ENCODE measurements at regions not wholly inside any gene's neighbourhood (a gene's known extent, or its start where the extent isn't known, plus 50 kb on each side); places are given as distances from the start of the nearest gene placed in this dataset.

DNA sequence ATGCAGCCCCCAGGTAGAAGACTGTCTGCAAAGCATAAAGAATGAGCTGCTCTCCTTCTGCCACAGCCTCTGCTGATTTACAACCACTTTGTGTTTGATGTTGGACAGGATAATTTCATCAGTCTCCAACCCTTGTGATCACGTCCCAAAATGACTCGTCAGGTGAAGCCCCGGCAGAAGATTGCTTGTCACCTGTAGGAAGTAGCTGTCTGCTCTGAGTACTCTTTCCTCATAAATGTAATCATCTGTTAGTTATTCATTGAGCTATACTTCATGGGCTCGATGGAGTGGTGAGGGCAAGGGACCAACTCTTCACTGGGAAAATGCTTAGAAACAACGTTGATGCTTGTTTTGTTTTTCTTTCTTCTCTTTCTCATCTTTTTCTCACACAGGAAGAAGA lies 290.9 kb upstream of the SP8 start:
- CTCF ChIA-PET: no interaction called here
- POLR2A ChIA-PET: no interaction called here

DNA sequence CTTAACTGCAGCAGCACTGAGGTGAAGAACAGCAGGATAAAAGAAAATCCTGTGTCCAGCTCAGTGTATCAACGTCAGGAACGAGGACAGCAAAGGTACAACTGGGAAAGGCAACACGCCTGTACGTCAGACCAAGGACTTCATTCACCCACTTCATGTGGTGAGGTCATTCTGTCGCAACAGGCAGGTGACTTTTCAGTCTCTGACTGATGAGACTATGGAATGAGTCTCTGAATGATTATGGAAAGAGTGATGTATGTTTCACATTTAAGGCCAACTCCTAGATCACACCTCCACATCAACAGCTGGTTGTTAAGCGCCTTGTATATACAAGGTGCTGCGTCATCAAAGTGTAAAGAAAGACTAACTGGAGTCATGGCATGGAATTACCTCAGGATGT lies 297.6 kb upstream of the SP8 start:
- POLR2A ChIA-PET: no interaction called here
- CTCF ChIA-PET: no interaction called here

DNA sequence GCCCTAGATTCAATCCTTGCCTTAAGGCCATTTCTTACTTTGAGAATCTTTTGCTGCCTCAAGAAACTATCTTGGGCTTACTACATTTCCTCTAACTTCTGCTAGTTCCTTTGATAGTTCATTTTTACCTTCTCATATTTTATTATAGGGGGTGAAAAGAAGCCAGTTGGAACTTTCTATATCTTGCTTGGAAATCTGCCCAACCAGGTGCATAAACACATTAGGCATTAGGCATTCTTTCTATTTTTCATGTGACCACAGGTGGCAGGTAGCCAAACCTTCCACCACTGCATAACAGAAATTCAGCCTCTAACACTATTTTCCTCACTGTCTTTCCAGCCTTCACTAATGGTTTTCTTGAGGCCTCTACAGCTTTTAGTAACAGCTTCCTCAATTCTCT lies 300.0 kb upstream of the SP8 start:
- POLR2A ChIA-PET: no interaction called here

DNA sequence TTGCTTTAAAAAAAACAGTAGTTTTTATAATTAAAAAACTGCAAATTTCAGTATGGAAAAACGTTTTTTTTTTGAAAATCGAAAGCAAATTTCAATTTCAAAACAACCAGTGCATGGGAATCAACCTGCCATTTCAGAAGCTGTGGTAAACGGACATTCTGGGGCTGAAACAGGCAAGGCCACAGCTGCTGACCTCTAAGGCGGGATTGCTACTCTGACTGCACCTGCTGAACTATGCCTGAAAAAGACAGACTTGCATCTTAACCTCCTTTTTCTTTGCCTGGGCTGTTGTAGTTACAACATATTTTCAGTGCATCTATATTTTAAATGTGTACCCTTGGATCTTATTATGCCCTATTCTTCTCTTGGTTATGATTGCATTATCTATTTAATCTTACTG lies 303.0 kb upstream of the SP8 start:
- POLR2A ChIA-PET: no interaction called here
- CTCF ChIA-PET: no interaction called here

More for the DNA sequence above, 300.0 kb upstream of the SP8 start:
- CTCF ChIA-PET: no interaction called here

DNA sequence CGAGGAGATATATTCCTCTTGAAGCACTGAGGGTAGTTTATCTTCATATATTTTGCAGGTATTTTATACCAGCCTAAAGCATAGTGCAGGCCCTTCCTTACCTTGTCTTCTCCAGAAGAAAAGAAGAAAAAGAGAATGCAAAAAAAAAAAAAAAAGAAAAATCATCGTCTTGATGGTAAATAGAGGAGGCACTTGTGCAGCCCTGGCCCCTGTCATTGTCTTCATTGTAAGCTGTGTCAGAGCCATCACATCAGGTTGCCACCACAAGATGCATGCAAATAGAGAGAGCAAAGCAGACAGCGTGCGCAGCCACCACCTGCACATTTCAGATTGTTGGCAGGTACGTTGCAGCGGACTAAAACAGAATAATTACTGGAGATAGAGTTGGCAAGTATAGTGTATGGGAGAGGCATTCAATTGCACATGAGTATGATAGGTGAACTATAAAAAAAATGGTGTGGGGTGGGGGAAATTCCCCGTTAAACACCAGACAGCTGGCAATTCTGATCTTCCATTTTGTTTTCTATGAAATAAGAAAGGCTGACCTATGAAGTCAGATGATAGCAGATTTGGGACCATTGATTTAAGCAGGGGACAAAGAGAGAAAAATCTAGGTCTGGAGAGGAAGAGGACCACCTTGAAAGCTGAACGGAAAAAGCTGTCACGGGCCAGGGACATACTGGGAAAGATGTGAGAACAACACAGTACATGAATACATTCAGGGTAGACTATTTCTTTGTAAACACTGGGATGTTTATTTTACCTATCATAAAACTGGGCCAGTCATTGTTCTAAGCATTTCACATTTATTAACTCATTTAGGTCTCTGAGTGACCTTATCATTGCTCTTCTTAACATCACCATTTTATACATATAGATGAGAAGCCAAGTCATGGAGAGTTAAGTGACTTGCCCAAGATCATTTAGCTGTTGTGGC lies 306.3 kb upstream of the SP8 start:
- POLR2A ChIA-PET: no interaction called here
- CTCF ChIA-PET: no interaction called here

DNA sequence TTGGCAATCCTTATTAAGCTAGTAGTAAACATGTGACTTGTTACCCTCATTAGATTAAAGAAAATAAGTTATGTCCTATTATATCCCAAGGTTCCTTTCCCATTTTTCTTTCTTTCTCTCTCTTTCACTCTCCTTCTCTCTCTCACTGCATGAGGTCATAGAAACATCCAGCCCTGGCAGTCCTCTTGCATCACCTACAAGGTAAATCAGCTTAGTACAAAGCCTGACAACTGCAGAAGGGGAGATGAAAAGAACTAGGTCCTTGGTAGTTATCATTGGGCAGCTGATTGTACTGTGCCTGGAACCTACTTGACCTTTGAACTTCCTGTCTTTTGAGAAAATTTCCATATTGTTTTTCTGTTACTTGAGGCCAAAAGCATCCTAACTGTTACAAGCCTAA lies 307.9 kb upstream of the SP8 start:
- CTCF ChIA-PET: no interaction called here
- POLR2A ChIA-PET: no interaction called here

DNA sequence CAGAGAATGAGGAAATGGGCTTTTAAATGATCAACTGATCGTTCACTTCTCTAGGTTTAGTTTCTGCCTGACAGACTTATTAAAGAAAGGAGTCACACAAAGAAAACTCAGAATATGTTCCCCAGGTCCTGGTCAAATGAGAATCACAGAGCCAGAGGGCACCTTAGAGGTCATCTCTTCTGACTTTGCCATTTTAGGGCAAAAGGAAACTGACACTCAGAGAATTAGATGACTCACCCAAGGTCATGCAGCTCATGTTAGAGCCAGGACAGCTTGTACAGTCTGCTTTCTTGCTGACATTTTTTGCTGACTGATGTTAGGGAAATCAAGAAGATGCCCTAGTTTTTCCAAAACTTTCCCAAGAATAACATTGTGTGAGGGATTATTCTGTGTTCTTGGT lies 312.7 kb upstream of the SP8 start:
- CTCF ChIA-PET: no interaction called here
- POLR2A ChIA-PET: interaction anchor here (0.6 kb wide), 1 partner anchor 450 kb away, joined by 3 read pairs; no protein-coding TSS in a partner anchor

DNA sequence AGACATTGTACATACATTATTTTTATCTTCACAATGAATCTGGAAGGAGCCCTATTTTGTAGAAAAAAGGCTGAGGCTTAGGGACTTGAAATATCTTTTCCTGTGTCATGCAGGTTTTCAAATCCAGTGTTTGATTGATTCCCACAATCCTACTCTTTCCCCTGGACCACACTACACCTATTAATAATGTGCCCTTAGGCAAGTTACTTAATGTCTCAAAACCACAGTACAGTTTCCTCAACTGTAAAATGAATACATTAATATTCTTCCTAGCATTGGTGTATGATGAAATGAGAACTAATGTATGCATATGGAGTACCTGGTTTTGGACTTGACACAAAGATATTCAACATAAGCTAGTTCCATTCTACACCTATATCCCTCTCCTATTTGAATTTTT lies 313.3 kb upstream of the SP8 start:
- ChIA-PET CTCF (no interaction called here), POLR2A (no interaction called here)

DNA sequence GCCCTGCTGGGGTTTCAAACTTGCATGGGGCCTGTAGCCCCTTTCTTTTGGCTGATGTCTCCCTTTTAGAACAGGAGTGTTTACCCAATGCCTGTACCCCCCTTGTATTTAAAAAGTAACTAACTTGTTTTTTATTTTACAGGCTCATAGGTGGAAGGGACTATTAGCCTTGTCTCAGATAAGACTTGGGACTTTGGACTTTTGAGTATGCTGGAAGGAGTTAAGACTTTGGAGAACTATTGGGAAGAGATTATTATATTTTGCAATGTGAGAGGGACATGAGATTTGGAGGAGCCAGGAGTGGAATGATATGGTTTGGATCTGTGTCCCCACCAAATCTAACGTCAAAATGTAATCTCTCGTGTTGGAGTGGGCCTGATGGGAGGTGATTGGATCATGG lies 314.9 kb upstream of the SP8 start:
- ChIA-PET CTCF (no interaction called here), POLR2A (no interaction called here)

DNA sequence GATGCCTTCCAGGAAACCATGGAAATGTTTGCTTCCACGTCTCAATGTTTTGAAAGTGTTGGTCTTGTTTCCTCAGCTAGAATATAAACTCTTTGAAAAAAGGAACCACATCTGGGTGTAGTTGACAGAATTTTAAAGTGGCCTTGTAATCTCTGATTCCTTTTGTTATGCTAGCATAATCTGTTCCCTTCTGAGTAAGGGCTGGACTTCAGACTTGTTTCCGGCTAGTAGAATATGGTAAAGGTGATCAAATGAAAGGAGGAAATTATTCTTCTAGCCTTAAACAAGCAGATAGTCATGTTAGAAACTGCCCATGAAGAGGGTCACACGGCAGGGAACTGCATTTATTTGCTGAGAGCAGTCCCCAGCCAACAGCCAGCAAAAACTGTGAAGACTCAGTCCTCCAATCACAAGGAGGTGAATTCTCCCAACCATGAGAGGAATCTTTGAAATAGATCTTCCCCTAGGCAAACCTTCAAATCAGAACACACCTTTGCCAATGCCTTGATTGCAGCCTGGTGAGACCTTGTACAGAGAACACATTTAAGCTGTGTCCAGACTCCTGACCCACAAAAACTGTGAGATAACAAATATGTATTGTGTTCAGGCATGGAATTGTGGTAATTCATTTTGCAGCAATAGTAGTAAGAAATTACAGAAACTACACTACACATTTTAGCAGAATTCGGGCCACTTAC lies 316.9 kb upstream of the SP8 start:
- ChIA-PET CTCF (no interaction called here), POLR2A (no interaction called here)

DNA sequence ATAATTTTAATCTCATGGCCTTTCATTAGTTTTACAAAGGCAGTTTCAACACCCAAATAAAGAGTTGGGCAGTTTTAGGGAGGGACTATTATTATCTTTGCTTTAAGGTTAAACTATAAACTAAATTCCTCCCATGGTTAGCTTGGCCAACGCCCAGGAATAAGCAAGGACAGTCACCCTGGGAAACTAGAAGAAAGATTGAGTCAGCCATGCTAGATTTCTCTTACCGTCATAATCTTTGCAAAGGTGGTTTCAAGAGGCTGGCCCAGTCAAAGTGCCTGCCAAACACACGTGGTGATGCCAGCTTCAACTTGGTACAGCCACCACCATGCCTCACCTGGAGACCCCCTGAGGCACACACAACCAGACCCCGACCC lies 317.4 kb upstream of the SP8 start:
- CTCF ChIA-PET: no interaction called here
- POLR2A ChIA-PET: no interaction called here

DNA sequence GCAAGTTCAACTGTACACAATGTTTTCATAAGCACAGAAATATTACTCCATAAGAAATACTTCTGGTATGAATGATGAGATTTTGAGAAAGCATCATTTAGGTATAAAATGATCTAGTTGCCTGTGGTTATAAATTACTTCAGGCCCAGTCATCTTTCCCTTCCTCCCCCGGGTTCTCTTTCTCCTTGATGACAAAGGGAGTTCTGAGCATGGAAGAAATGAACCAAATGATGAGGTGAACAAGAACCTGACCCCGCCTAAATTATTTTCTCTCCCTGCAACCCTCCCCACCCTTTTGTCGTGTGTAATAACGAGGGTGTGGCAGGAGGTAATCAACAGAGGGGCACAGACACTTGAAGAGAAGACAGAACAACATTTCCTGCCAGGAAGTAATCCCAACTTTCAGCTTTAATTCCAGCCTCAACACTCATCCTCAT lies 319.6 kb upstream of the SP8 start:
- CTCF ChIA-PET: no interaction called here
- POLR2A ChIA-PET: no interaction called here

DNA sequence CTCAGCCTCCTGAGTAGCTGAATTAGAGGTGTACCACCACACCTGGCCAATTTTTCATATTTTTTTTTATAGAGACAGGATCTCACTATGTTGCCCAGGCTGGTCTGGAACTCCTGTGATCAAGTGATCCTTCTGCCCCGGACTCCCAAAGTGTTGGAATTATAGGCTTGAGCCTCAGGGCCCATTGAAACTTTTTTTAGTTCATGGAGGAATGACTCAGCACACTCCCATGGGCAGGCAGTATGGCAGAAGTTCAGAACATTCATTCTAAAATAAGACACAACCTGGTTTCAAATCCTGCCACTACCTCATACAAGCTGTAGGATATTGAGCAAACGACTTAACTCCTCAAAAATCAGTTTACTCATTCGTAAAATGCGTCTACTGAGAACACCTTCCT lies 320.4 kb upstream of the SP8 start:
- POLR2A ChIA-PET: no interaction called here
- CTCF ChIA-PET: no interaction called here

DNA sequence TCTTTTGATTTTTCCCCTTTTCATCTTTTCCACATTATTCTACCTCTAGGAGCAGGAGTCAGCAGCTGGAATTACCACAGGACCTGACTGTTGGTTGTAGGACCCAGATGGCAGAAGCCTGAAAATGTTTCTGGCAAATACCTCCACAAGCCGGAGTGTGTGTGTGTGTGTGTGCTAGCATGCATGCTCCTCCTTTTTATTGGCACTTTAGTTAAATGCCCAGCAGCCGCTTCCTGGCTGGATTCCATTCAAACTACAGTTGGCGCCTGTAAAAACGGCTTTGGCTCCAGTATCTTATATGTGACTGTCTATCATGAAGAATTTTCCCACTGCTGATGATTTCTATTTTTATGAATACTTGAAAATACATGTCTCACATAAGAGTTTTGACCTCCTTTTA lies 319.7 kb upstream of the SP4 start:
- CTCF ChIA-PET: no interaction called here
- POLR2A ChIA-PET: no interaction called here

DNA sequence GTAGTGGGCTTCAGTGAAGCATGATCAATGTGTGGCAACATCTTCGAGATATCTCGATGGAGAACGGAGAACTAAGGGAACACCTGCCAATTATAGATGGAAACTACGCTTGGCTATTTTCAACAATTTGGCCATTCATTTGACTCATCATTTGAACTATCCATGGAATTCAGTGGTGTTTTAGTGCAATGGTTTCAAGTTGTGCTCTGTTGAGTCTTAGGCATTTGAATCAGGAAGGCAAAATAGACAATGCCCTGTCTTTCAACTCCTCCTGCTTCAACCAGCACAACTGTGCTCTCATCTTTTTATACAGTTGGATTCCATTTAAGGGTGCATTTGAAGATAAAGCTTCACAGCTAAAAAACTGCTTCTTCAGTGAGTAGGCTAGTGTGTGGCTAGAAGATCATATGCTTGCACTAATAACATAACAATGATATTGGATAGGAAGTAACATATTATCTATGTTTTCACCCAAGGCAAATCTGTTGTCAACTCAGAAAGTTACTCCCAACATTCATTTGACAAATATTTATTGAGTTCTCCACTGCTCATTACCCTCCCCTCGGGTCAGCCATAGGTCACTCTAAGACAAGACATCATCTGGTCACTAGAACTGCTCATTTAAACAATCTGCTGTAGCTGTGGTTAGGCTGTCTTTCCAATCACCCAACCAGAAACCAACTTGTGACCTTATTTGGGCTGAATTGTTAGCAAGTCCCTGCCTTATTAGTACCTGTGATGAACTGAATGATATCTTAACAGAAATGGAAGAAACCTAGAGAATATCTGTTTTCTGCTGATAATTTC lies 314.1 kb upstream of the SP4 start:
- POLR2A ChIA-PET: no interaction called here
- CTCF ChIA-PET: no interaction called here

DNA sequence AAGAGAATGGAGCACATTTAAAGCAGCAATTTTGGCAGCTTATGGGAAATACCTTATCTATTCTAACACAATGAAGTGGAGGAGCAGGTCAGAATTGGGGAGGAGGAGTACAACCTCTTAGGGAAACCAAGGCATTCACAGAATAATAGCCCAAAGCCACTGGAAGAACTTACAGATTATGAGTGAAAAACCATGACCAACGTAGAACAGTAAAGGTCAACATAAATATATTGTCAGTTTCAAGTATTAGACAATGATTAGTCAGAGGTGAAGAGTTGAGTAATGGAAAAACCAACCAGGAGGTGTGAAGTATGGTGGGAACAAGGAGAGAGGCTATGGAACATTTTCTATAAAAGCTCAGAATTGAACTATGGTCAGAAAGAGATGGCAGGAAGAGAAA lies 304.3 kb upstream of the SP4 start:
- ChIA-PET CTCF (no interaction called here), POLR2A (no interaction called here)

DNA sequence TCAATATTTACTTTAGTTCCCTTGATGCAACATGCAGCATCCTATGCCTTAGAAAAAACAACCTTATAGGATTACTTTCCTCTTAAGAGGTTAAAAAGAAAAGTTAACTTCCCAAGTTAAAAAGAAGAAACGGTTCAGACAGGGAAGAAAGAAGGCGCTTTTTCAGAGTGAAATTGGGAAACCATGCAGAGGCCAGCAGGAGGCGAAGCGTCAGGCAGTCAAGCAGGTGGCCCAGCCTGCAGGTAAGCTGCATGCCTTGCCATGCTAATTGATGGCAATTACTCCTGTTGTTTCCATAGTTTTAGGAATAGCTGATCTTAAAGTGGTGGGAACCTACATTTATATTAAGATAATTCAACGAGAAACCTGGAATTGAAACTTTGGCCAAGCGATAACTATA lies 302.6 kb upstream of the SP4 start:
- ChIA-PET CTCF (no interaction called here), POLR2A (no interaction called here)

DNA sequence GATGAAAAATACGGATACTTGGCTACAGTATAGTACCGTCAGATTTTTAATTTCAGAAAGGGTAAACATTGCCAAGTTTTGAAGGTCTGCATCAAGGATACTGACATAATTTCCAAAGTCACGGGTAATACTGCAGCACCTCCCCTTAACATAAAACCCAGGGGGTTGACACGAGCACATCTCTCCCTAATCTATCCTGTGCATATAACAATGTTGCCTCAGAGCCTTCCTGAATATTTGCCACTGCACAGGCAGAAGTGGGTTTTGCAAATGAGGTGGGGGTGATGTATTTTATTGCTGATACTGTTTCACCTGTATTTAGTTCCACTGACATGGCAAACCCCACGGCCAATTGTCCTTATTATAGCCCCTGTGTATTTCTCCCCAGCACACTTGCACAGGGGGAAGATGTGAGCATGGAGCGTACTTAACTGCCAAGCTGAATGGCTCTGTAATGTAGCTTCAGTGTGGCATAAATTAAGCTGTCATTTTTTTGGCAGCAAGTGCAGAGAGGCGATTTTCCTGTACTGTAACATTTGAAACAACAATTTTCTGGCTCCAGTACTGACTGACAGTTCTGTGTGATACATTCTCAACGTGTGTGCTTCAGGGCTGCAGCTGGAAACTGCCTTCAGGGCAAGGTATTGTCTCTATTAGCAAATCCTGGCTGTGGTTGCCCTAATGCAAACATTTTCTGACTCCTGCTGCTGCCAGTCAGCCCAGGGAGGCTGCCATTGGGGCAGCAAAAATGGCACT lies 299.6 kb upstream of the SP4 start:
- CTCF ChIA-PET: no interaction called here
- POLR2A ChIA-PET: no interaction called here

DNA sequence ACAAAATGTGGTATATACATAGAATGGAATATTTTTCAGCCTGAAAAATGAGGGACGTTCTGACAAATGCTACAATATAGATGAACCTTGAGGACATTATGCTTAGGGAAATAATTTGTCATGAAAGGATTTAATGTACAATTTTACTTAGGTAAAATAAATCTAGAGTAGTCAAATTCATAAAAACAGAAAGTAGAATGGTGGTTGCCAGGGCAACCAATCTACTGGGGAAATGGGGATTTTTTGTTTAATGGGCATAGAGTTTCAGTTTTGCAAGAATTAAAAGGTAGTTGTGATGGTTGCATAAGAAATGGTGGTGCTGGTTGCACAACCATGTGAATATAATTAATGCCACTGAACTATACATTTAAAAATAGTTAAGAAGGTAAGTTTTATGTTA lies 296.0 kb upstream of the SP4 start:
- ChIA-PET POLR2A (no interaction called here), CTCF (no interaction called here)

DNA sequence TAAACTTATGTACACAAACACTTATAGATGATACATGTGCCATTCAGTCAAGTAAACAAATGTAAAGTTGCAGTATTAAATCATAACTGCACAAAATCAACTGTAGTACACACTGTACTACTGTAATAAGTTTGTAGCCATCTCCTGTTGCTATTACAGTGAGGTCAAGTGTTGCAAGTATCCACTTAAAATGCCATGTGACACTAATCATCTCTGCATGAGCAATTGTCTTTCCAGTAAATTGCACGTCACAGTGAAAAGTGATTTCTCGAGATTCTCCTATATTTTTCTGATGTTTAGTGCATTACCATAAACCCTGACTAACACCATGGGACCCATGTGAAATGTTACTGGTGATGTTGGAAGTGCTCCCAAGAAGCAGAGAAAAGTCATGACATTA lies 293.3 kb upstream of the SP4 start:
- POLR2A ChIA-PET: no interaction called here
- CTCF ChIA-PET: no interaction called here

DNA sequence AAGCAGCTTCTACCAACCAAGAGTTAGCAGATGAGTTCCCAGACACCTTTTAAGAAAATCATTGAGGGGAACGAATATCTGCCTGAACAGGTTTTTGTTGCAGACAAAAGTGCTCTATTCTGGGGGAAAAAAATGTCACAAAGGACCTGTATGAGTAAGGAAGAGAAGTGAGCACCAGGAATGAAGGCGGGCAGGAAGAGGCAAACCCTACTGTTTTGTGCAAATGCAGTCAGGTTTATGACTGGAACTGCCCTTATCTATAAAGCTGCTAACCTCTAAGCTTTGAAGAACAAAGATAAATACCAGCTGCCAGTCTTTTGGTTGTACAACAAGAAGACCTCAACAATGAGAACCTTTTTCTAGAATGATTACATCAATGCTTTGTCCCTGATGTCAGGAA lies 292.4 kb upstream of the SP4 start:
- POLR2A ChIA-PET: no interaction called here
- CTCF ChIA-PET: no interaction called here

Measured in activated CD8-positive, alpha-beta memory T cell treated with anti-CD3 and anti-CD28 coated beads for 36 hours (primary cell).